ENCODE measurements at regions not wholly inside any gene's neighbourhood (a gene's known extent, or its start where the extent isn't known, plus 50 kb on each side); places are given as distances from the start of the nearest gene placed in this dataset.

DNA sequence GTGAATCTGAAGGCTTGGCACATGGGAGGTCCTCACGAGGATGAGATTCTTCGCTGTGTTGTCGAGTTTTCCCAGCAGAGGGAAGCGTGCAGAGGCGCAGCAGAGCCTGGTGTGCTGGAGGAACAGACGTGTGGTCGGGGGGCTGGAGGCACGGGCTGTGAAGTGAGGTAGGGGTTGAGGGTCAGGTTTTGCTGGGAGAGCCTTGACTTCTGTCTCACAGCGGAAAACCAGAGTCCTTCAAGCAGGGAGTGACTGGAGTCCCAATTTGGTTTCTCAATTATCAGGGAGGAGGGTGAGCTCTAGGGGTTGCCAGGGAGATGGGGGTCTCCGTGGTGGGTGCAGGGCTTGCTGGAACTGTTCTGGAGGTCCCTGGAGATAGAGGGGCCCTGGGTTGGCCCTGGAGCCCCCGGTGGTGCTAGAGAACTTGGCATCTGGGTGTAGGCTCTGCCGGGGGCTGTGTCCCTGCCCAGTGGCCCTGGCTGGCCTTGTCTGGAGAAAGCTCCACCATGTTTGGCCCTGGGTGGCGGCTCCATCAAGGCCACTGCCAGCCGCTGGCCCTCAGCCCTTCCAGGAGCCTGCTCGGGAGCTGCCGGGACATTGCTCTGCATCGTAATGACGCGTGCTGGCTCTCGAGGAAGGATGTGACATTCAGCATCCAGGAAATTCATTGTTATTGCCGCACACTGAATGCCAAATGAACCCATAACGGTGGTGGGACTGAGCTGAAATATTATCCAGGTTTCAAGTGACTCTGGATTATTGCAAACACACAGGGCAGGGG lies 215.7 kb downstream of the KIF26A start (continued):
- TF ChIP-seq, protein P1, sequence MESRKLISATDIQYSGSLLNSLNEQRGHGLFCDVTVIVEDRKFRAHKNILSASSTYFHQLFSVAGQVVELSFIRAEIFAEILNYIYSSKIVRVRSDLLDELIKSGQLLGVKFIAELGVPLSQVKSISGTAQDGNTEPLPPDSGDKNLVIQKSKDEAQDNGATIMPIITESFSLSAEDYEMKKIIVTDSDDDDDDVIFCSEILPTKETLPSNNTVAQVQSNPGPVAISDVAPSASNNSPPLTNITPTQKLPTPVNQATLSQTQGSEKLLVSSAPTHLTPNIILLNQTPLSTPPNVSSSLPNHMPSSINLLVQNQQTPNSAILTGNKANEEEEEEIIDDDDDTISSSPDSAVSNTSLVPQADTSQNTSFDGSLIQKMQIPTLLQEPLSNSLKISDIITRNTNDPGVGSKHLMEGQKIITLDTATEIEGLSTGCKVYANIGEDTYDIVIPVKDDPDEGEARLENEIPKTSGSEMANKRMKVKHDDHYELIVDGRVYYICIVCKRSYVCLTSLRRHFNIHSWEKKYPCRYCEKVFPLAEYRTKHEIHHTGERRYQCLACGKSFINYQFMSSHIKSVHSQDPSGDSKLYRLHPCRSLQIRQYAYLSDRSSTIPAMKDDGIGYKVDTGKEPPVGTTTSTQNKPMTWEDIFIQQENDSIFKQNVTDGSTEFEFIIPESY (IDR thresholded peaks at IDR 0.05; ENCODE audit: extremely low read depth, insufficient replicate concordance, low read length), result no peak
- no peak for TF ChIP-seq POLR2AphosphoS5 (IDR thresholded peaks at IDR 0.05; ENCODE audit: low read depth, low read length)

DNA sequence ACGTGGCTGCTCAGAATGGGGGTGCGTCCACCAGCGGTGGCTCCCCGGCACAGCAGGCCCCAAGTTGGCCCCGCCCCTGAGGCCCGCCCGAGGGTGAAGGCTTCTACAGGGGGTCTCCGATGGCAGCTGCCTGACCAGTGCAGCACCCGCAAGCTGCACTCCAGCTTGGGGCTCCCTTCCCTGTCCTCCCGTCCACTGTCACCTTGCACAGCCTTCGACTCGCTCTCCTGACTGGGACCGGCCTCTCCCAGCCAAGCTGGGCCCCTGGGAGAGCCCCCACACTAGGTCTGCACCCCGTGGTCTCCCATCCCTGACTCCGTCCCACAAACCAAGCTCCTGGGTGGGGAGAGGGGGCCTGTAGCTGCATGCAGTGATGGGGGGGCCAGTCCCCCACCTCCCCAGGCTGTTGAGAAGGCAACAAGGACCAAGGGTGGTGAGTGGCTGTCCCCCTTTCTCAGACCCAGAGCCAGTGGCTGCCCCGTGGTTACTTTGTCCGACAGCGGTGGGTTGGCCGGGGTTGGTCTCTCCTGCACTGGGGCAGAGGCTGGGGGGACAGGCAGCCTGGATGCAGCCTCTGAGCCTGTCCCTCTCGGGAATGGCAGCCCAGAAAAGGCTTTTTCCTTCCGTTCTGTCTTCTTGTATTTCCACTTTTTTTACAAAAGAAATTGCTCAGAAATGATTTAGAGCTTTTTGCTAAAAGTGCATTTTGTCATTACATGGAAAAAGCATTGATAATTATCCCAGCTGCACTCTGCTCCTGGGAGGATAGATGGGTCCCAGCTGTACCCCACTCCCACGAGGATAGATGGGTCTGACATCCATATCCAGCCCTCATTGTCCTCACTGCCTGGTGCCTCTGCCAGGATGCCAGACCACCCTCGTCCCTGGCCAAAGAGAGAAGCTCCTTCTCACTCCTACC lies 217.0 kb downstream of the KIF26A start:
- ChIA-PET RAD21 (ENCODE audit: low non-redundant PET in 1 of 2, low total read pairs in 2 of 2, uncharacterized antibody in 2 of 2, unreplicated experiment in 2 of 2) (no interaction called here), CTCF (interaction anchor here (0.8 kb wide), 1 partner anchor 13 kb away, joined by 3 read pairs; no protein-coding TSS in a partner anchor), POLR2A (no interaction called here)
- Histone ChIP-seq H3K4me2 (ENCODE audit: low read length) (no peak overlapping the region), H2AFZ (ENCODE audit: low read depth, low read length, poor library complexity, severe bottlenecking) (no peak overlapping the region), H3K9ac (ENCODE audit: low read length) (no peak overlapping the region), H3K36me3 (ENCODE audit: control insufficient read depth in 1 of 2, insufficient read depth in 2 of 2, low read length in 2 of 2) (no peaks in the 10 kb centered on the region), H3K27me3 (ENCODE audit: insufficient read depth, low read length) (no peaks in the 10 kb centered on the region), H4K20me1 (ENCODE audit: insufficient read depth) (no peaks in the 10 kb centered on the region), H3K4me1 (ENCODE audit: control insufficient read depth in 1 of 2, insufficient read depth in 2 of 2, low read length in 2 of 2) (no peaks in the 10 kb centered on the region), H3K9me2 (ENCODE audit: insufficient read depth) (no peaks in the 10 kb centered on the region), H3K79me2 (ENCODE audit: insufficient read depth, low read length) (no peaks in the 10 kb centered on the region), H3K9me3 (ENCODE audit: control insufficient read depth in 1 of 2, insufficient read depth in 1 of 2, low read depth in 1 of 2, low read length in 2 of 2) (no peaks in the 10 kb centered on the region), H3K27ac (ENCODE audit: low read depth, low read length) (no peak overlapping the region), H3K4me3 (replicated peaks in 1 of 2; ENCODE audit: low read depth in 1 of 2, low read length in 2 of 2) (no peak overlapping the region)
- intact Hi-C loops (cut with micrococcal nuclease), result no loop called here
- ATAC-seq (no peak), DNase-seq (ENCODE audit: low read depth, low spot score) (no peak)
- no TSS peak for BruUV-seq (replicated peaks)
- no peak for TF ChIP-seq CBX3 (IDR thresholded peaks at IDR 0.05; ENCODE audit: low read depth)
- TF ChIP-seq SRF (IDR thresholded peaks at IDR 0.05; ENCODE audit: low read depth), result no peak
- no peak for TF ChIP-seq ZNF274 (IDR thresholded peaks at IDR 0.05; ENCODE audit: low read depth, low read length)
- no peak for TF ChIP-seq ELF1 (IDR thresholded peaks at IDR 0.05; ENCODE audit: borderline replicate concordance, low read depth)
- no peak for TF ChIP-seq POLR2AphosphoS5 (IDR thresholded peaks at IDR 0.05; ENCODE audit: low read depth, low read length)
- TF ChIP-seq RAD21 (IDR thresholded peaks at IDR 0.05; ENCODE audit: low read depth), result no peak
- no peak for TF ChIP-seq YY1 (IDR thresholded peaks at IDR 0.05; ENCODE audit: extremely low read depth, insufficient replicate concordance, low read depth, low read length)
- TF ChIP-seq JUND (IDR thresholded peaks at IDR 0.05), result no peak
- no peak for TF ChIP-seq EZH2phosphoT487 (IDR thresholded peaks at IDR 0.05; ENCODE audit: borderline replicate concordance)
- TF ChIP-seq, protein P2, sequence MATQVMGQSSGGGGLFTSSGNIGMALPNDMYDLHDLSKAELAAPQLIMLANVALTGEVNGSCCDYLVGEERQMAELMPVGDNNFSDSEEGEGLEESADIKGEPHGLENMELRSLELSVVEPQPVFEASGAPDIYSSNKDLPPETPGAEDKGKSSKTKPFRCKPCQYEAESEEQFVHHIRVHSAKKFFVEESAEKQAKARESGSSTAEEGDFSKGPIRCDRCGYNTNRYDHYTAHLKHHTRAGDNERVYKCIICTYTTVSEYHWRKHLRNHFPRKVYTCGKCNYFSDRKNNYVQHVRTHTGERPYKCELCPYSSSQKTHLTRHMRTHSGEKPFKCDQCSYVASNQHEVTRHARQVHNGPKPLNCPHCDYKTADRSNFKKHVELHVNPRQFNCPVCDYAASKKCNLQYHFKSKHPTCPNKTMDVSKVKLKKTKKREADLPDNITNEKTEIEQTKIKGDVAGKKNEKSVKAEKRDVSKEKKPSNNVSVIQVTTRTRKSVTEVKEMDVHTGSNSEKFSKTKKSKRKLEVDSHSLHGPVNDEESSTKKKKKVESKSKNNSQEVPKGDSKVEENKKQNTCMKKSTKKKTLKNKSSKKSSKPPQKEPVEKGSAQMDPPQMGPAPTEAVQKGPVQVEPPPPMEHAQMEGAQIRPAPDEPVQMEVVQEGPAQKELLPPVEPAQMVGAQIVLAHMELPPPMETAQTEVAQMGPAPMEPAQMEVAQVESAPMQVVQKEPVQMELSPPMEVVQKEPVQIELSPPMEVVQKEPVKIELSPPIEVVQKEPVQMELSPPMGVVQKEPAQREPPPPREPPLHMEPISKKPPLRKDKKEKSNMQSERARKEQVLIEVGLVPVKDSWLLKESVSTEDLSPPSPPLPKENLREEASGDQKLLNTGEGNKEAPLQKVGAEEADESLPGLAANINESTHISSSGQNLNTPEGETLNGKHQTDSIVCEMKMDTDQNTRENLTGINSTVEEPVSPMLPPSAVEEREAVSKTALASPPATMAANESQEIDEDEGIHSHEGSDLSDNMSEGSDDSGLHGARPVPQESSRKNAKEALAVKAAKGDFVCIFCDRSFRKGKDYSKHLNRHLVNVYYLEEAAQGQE (IDR thresholded peaks at IDR 0.05; ENCODE audit: low read depth), result no peak
- TF ChIP-seq, protein P3, sequence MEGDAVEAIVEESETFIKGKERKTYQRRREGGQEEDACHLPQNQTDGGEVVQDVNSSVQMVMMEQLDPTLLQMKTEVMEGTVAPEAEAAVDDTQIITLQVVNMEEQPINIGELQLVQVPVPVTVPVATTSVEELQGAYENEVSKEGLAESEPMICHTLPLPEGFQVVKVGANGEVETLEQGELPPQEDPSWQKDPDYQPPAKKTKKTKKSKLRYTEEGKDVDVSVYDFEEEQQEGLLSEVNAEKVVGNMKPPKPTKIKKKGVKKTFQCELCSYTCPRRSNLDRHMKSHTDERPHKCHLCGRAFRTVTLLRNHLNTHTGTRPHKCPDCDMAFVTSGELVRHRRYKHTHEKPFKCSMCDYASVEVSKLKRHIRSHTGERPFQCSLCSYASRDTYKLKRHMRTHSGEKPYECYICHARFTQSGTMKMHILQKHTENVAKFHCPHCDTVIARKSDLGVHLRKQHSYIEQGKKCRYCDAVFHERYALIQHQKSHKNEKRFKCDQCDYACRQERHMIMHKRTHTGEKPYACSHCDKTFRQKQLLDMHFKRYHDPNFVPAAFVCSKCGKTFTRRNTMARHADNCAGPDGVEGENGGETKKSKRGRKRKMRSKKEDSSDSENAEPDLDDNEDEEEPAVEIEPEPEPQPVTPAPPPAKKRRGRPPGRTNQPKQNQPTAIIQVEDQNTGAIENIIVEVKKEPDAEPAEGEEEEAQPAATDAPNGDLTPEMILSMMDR (IDR thresholded peaks at IDR 0.05 in 2 of 3, conservative IDR thresholded peaks at IDR 0.05 in 1 of 3; ENCODE audit: borderline replicate concordance in 1 of 3, insufficient read depth in 1 of 3, low read depth in 2 of 3, low read length in 2 of 3), result no peak
- TF ChIP-seq CEBPB (IDR thresholded peaks at IDR 0.05; ENCODE audit: low read depth), result no peak
- no peak for TF ChIP-seq SIN3A (IDR thresholded peaks at IDR 0.05; ENCODE audit: low read depth)
